ENCODE measurements at regions not wholly inside any gene's neighbourhood (a gene's known extent, or its start where the extent isn't known, plus 50 kb on each side); places are given as distances from the start of the nearest gene placed in this dataset.

DNA sequence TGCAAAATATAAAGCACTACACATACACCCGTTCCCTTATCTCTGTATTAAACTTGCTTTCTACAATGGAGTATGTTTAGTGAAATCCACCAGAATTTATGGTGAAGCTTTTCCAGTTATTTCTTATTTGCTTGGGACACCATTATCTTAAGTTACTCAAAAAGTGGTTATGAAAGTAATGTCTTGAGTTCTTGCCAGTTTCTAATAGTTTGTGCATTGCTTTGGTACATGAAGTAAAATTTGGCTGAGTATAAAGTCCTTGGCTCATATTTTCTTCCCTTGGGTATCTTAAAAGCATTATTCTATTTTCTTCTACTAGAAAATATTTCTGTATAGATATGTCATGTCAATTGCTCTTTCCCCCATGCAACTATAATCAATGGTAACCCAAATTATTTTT is 85.2 kb downstream of the POLR1F start:
- no peak for DNase-seq (ENCODE audit: low spot score)
- TF ChIP-seq, protein P1, sequence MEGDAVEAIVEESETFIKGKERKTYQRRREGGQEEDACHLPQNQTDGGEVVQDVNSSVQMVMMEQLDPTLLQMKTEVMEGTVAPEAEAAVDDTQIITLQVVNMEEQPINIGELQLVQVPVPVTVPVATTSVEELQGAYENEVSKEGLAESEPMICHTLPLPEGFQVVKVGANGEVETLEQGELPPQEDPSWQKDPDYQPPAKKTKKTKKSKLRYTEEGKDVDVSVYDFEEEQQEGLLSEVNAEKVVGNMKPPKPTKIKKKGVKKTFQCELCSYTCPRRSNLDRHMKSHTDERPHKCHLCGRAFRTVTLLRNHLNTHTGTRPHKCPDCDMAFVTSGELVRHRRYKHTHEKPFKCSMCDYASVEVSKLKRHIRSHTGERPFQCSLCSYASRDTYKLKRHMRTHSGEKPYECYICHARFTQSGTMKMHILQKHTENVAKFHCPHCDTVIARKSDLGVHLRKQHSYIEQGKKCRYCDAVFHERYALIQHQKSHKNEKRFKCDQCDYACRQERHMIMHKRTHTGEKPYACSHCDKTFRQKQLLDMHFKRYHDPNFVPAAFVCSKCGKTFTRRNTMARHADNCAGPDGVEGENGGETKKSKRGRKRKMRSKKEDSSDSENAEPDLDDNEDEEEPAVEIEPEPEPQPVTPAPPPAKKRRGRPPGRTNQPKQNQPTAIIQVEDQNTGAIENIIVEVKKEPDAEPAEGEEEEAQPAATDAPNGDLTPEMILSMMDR (IDR thresholded peaks at IDR 0.05; ENCODE audit: borderline replicate concordance, control extremely low read depth, extremely low read depth, insufficient read depth, missing control alignments), result no peak

DNA sequence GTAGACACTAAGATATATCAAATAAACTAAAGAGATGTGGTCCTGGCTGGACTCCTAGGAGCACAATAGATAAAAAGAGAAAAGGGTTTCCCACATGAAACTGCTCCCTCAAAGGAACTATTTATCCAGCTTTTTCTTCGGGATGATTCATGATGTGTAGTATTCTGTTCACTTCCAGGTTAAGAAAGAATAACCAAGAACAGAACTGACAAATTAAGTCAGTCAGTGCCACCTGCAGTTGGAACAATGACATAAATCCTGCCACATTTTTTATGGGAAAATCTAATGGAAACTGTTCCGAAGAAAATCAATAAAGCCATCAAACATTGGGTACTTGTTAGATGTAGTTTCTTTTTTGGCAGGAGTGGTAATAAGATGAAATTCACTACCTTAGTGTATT is 87.1 kb downstream of the POLR1F start:
- DNase-seq (ENCODE audit: low spot score), result no peak
- in situ Hi-C loops (cut with MboI; ENCODE audit: low sequenced_read_pairs, unreplicated experiment), result no loop called here
- TF ChIP-seq, protein P1 (IDR thresholded peaks at IDR 0.05; ENCODE audit: borderline replicate concordance, control extremely low read depth, extremely low read depth, insufficient read depth, missing control alignments), result no peak

More for the DNA sequence above, 85.2 kb downstream of the POLR1F start:
- in situ Hi-C loops (cut with MboI; ENCODE audit: low sequenced_read_pairs, unreplicated experiment), result no loop called here

DNA sequence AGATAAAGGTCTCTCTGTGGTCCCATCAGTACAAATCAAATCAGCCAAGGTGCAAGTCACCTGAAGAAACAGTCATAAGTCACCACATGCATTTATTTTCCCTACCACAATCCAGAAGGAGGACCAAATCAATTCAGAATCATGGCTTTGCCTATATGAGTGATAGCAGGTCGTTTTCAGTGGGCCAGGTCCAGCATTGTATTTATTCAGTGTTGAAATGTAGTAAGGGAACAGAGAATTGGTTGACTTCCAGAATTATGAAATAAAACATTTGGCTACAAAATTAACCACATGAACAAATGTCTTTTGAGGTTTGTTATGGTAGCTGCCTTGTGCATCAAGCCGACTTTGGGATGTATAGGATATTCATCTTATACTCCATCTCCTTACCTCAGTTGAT is 88.4 kb downstream of the POLR1F start:
- TF ChIP-seq, protein P1 (IDR thresholded peaks at IDR 0.05; ENCODE audit: borderline replicate concordance, control extremely low read depth, extremely low read depth, insufficient read depth, missing control alignments), result no peak
- in situ Hi-C loops (cut with MboI; ENCODE audit: low sequenced_read_pairs, unreplicated experiment), result no loop called here
- DNase-seq (ENCODE audit: low spot score), result no peak

DNA sequence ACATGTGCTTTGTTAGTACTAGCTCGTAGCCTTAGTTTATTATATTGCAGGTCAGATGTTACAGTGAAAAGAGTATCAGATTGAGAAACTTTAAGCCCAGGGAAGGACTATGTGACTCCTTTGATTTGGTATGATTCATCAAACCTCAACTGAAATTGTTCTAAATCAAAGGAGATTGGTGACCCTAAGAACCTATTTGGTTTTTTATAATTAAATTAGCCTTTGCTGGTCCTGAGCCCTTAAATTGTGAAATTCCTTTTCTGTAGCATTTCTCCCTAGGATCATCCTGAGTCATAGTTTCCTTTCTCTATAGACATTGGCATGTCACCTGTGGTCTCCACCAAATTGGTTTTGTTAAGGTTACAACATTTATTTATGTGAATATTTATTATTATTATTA is 89.7 kb downstream of the POLR1F start:
- TF ChIP-seq, protein P1 (IDR thresholded peaks at IDR 0.05; ENCODE audit: borderline replicate concordance, control extremely low read depth, extremely low read depth, insufficient read depth, missing control alignments), result no peak
- no peak for DNase-seq (ENCODE audit: low spot score)
- in situ Hi-C loops (cut with MboI; ENCODE audit: low sequenced_read_pairs, unreplicated experiment), result no loop called here

DNA sequence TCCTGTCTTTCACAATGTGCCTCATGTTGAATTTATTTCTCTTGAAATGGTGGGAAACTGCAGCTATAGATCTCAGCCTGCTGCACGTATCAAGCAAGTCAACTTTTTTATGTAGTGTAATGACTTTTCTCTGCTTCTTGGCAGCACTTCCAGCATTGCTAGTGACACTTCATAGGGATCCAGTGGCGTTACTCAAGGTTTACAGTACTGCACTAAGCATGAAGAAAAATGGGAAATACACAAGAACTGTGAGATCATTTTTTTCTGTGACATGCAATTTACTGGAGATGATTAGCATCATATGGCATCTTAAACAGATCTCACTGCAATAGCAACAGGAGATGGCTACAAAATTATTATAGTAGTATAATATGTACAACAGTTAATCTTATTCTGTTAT is 90.9 kb downstream of the POLR1F start:
- in situ Hi-C loops (cut with MboI; ENCODE audit: low sequenced_read_pairs, unreplicated experiment), result no loop called here
- TF ChIP-seq, protein P1 (IDR thresholded peaks at IDR 0.05; ENCODE audit: borderline replicate concordance, control extremely low read depth, extremely low read depth, insufficient read depth, missing control alignments), result no peak
- no peak for DNase-seq (ENCODE audit: low spot score)

DNA sequence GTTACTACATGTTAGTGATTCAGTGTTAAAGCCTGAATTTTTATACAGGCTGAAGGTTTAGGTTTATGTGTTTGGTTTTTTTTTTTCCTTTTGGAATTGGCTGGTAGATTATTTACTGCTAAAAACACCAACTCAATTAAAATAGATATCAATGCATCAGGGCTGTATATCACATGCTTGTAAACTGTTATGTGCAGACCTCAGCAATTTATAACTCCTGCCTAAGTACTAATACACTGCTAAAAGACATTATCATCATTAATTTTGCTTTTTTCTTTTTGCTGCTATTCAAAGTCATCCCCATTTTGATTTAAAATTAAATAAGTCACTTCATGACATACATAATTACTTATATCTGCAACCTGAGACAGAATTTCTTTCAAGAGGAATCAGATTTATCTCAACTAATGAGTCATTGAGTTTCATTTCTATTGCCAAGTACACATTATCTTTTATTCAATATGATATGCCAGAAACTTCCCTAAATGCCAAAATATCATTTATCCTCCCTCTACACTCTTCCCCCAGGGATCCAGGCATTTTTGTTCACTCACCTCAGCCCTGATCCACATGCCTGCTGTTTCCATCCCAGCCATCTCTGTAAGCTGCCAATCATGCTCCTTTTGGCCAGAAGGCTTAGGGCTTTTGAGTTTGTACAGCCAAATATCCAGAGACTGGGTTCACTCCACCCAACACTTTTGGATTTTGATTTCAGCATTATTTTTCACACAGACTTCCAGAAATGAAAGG is 98.5 kb downstream of the POLR1F start:
- in situ Hi-C loops (cut with MboI; ENCODE audit: low sequenced_read_pairs, unreplicated experiment), result no loop called here
- no peak for DNase-seq (ENCODE audit: low spot score)
- TF ChIP-seq, protein P1 (IDR thresholded peaks at IDR 0.05; ENCODE audit: borderline replicate concordance, control extremely low read depth, extremely low read depth, insufficient read depth, missing control alignments), result no peak

Measured in GM13976 (cell line).